T-helper 2 cell (primary cell): ENCODE measurements at regions not wholly inside any gene's neighbourhood (a gene's known extent, or its start where the extent isn't known, plus 50 kb on each side); places are given as distances from the start of the nearest gene placed in this dataset.
"Not testable (repeated sequence)": the region's sequence is repeated elsewhere in the genome, so short reads cannot be mapped to it uniquely, and the experiment has no call there.

ENCODE experiments used
- DNase-seq, 5 experiments: peaks; one replicate each; pipeline versions ENCODE4 v3.0.0 to v3.0.0-alpha.2; 2012 to 2022

- DNase-seq = no peak
Observed at GRCh38 chr1:87398641-87399040, 70.0 kb downstream of the LMO4 start.

GRCh38 chr1:87399264-87399663, 70.6 kb downstream of the LMO4 start:
- DNase-seq = no peak

GRCh38 chr1:87399701-87400100, 71.0 kb downstream of the LMO4 start:
- no peak for DNase-seq

- no peak for DNase-seq
Observed at GRCh38 chr1:87400813-87401212, 72.1 kb downstream of the LMO4 start.

- no peak for DNase-seq
Observed at GRCh38 chr1:87402241-87403002, 73.7 kb downstream of the LMO4 start.

- DNase-seq = no peak
Observed at GRCh38 chr1:87403061-87403820, 74.6 kb downstream of the LMO4 start.

- peak in 3 of 5 experiments; percentile 3 to 97 (median 15) for DNase-seq
Observed at GRCh38 chr1:87404296-87404695, 75.6 kb downstream of the LMO4 start.

GRCh38 chr1:87408665-87409248, 80.1 kb downstream of the LMO4 start:
- DNase-seq = no peak

- DNase-seq = no peak
Observed at GRCh38 chr1:87410776-87411480, 82.2 kb downstream of the LMO4 start.

GRCh38 chr1:87413846-87414245, 85.2 kb downstream of the LMO4 start:
- not testable (repeated sequence) for DNase-seq

GRCh38 chr1:87418048-87418447, 89.4 kb downstream of the LMO4 start:
- DNase-seq = no peak

- DNase-seq = no peak
Observed at GRCh38 chr1:87421809-87422208, 93.1 kb downstream of the LMO4 start.

- DNase-seq = no peak
Observed at GRCh38 chr1:87424541-87424940, 95.9 kb downstream of the LMO4 start.

GRCh38 chr1:87426463-87427249, 98.0 kb downstream of the LMO4 start:
- DNase-seq = no peak

- DNase-seq = no peak
Observed at GRCh38 chr1:87428367-87428766, 99.7 kb downstream of the LMO4 start.

GRCh38 chr1:87428883-87429282, 100.2 kb downstream of the LMO4 start:
- no peak for DNase-seq

- DNase-seq = no peak
Observed at GRCh38 chr1:87432685-87433084, 104.0 kb downstream of the LMO4 start.

- DNase-seq = not testable (repeated sequence)
Observed at GRCh38 chr1:87433101-87433500, 104.4 kb downstream of the LMO4 start.

- peak in 1 of 5 experiments; percentile 96 for DNase-seq
Observed at GRCh38 chr1:87435484-87435883, 106.8 kb downstream of the LMO4 start.

GRCh38 chr1:87436115-87436514, 107.4 kb downstream of the LMO4 start:
- not testable (repeated sequence) for DNase-seq

GRCh38 chr1:87436534-87436933, 107.9 kb downstream of the LMO4 start:
- DNase-seq = no peak

- no peak for DNase-seq
Observed at GRCh38 chr1:87437663-87438295, 109.1 kb downstream of the LMO4 start.
